Suprapubic skin (tissue), 3 donors: ENCODE measurements at regions not wholly inside any gene's neighbourhood (a gene's known extent, or its start where the extent isn't known, plus 50 kb on each side); places are given as distances from the start of the nearest gene placed in this dataset.

Experiments
- CTCF ChIP-seq, 2 donors: fragments of 200-600 bp in 1 of 2; fragments of 450-650 bp in 1 of 2; sonication (generic) in 1 of 2; IDR thresholded peaks; one replicate each; pipeline ENCODE4 v1.5.1; 2016 to 2019; ENCODE audit warnings: antibody characterized with exemption in 2 of 2, mild to moderate bottlenecking in 1 of 2, moderate library complexity in 1 of 2
- EP300 ChIP-seq: sonication (generic); formaldehyde crosslinking; IDR thresholded peaks from one replicate; pipeline ENCODE4 v1.6.1; 2017; ENCODE audit warnings: antibody characterized with exemption
- POLR2A ChIP-seq, 2 donors: fragments of 450-650 bp; IDR thresholded peaks; one replicate each; pipeline ENCODE4 v1.6.1; 2017; ENCODE audit warnings: antibody characterized with exemption in 2 of 2, mild to moderate bottlenecking in 2 of 2, moderate library complexity in 2 of 2

GRCh38 chr2:37582481-37583220 is 88.8 kb downstream of the CDC42EP3 start:
- TF ChIP-seq CTCF (IDR thresholded peaks at IDR 0.05) (no peak), EP300 (no peak), POLR2A (IDR thresholded peaks at IDR 0.05) (no peak)
